Activated B cell treated with CpG ODN at 0.5 μM for 24 hours (primary cell): ENCODE measurements at regions not wholly inside any gene's neighbourhood (a gene's known extent, or its start where the extent isn't known, plus 50 kb on each side); places are given as distances from the start of the nearest gene placed in this dataset.

Source experiments
- ATAC-seq: fragments of 200-7000 bp; cut with Tn5 transposase; one replicate; pipeline ENCODE4 v1.10.0; 2021; ENCODE audit warnings: low read depth, mild to moderate bottlenecking, moderate library complexity
- CTCF ChIA-PET: fragments of 350-600 bp; sonication (Branson Sonifier 250); formaldehyde crosslinking; loops from one replicate; lab custom pipeline; 2021; ENCODE audit warnings: antibody characterized with exemption; lab: Charles Lee
- POLR2A ChIA-PET: fragments of 350-600 bp; sonication (Branson Sonifier 250); formaldehyde crosslinking; loops from one replicate; lab custom pipeline; 2021; ENCODE audit warnings: antibody characterized with exemption; lab: Charles Lee
- DNase-seq: peaks from one replicate; pipeline ENCODE4 v3.0.0; 2022
- H3K27ac Mint-ChIP-seq: one replicate; pipeline ENCODE4 v1.8.0; 2020; ENCODE audit warnings: mixed read lengths
- H3K27me3 Mint-ChIP-seq: one replicate; pipeline ENCODE4 v1.8.0; 2021; ENCODE audit warnings: mixed read lengths
- H3K36me3 Mint-ChIP-seq: one replicate; pipeline ENCODE4 v1.8.0; 2021; ENCODE audit warnings: low read depth, mixed read lengths
- H3K4me1 Mint-ChIP-seq: one replicate; pipeline ENCODE4 v1.8.0; 2021; ENCODE audit warnings: mixed read lengths
- H3K4me3 Mint-ChIP-seq: one replicate; pipeline ENCODE4 v1.8.0; 2020; ENCODE audit warnings: mild to moderate bottlenecking, mixed read lengths
- H3K9me3 Mint-ChIP-seq: one replicate; pipeline ENCODE4 v1.8.0; 2020; ENCODE audit warnings: mixed read lengths
- intact Hi-C: fragments of 100-400 bp; cut with micrococcal nuclease; formaldehyde crosslinking; loops from one replicate; pipeline ENCODE4 v1.15.1; 2024
- TF ChIP-seq, protein P1 (sequence below): fragments of 200-600 bp; IDR thresholded peaks from one replicate; pipeline ENCODE4 v1.8.0; 2022; ENCODE audit warnings: antibody characterized with exemption, mild to moderate bottlenecking

DNA sequence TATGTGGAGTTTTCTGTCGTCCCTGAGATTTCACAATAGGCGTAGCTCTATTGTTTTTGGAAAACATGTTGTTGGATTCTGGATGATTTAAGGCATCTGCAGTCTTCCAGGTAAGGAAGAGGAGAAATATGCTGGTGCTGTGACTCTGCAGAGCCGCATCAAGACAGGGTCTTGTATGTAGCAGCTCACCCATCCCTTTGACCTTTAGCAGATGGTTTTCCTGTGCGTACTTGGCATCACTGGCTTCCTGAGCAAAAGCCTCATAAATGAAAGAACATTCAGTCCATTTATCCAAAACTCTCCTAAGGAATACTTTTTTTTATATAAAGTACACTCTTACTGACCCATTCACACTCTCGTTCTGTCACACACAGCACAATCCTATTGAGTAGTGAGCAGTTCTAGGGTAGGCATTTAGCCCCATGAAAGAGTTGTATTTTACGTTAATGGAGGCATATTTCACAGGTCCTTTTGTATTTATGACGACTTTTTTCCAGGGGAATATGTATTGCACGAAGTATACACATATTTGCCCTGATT is 443.9 kb downstream of the STK39 start:
- DNase-seq (no peak), ATAC-seq (no peak)
- Mint-ChIP-seq H3K9me3 (no peaks in the 10 kb centered on the region), H3K4me1 (no peaks in the 10 kb centered on the region), H3K27me3 (no peaks in the 10 kb centered on the region), H3K27ac (no peak overlapping the region), H3K4me3 (no peak overlapping the region), H3K36me3 (no peaks in the 10 kb centered on the region)
- ChIA-PET CTCF (interaction anchor here (0.6 kb wide), 1 partner anchor 20 kb away, joined by 3 read pairs; no protein-coding TSS in a partner anchor), POLR2A (no interaction called here)
- TF ChIP-seq, protein P1, sequence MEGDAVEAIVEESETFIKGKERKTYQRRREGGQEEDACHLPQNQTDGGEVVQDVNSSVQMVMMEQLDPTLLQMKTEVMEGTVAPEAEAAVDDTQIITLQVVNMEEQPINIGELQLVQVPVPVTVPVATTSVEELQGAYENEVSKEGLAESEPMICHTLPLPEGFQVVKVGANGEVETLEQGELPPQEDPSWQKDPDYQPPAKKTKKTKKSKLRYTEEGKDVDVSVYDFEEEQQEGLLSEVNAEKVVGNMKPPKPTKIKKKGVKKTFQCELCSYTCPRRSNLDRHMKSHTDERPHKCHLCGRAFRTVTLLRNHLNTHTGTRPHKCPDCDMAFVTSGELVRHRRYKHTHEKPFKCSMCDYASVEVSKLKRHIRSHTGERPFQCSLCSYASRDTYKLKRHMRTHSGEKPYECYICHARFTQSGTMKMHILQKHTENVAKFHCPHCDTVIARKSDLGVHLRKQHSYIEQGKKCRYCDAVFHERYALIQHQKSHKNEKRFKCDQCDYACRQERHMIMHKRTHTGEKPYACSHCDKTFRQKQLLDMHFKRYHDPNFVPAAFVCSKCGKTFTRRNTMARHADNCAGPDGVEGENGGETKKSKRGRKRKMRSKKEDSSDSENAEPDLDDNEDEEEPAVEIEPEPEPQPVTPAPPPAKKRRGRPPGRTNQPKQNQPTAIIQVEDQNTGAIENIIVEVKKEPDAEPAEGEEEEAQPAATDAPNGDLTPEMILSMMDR: no peak
- intact Hi-C loops: no loop called here

DNA sequence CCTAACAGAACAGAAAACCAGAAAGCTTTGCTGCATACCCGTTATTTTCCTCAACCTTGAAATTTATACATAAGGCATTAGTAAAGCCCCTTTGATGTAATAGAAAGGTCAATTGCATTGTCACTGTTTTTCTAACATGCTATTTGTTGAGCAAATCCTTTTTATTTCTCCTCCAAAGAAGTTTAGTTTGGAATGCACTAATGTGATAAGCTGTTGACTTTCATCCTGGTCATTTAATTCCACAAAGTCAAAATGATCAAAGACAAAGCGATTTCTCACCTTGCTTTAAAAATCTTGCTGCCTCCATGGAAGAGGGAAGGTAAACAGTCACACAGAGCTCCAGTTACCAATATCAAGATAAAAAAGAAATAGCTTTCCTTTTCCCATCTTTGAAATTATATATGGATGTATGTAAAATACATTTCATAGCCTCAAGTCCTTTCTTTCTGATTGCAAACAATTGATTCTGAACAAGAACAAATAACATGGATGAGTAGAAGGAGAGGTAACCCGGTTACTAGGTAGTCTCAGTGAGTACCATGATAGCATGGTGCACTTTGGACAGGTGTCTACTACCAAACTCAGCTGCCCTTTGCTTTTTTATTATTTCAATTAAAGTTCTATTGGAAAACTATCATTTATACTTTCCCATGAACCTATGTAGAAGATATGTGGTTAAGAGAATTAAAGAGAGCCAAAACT is 452.7 kb downstream of the STK39 start:
- Mint-ChIP-seq H3K4me1 (no peaks in the 10 kb centered on the region), H3K36me3 (no peaks in the 10 kb centered on the region), H3K9me3 (no peaks in the 10 kb centered on the region), H3K4me3 (no peak overlapping the region), H3K27ac (no peak overlapping the region), H3K27me3 (no peaks in the 10 kb centered on the region)
- TF ChIP-seq, protein P1: no peak
- no peak for ATAC-seq
- intact Hi-C loops: no loop called here
- ChIA-PET CTCF (no interaction called here), POLR2A (no interaction called here)
- DNase-seq: no peak

DNA sequence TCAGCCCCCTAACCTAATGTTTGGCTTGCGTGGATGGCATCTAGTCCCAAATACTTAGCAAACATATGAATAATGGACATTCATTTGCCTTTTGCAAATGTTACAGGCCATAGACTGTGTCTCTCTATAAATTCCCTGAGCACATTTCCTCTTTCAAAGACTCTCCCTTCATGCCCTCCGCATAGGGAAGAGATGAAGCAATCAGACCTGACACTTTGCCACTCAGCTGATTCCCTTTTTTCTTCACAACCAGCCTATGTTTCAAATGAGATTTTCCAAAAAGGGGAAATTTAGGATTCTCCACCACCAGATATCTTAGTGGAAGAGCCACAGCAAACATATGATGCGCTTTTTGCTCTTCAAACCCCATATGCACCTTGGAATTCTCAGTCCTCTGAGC is 453.7 kb downstream of the STK39 start:
- Mint-ChIP-seq H3K4me1 (no peaks in the 10 kb centered on the region), H3K9me3 (no peaks in the 10 kb centered on the region), H3K4me3 (no peak overlapping the region), H3K36me3 (no peaks in the 10 kb centered on the region), H3K27me3 (no peaks in the 10 kb centered on the region), H3K27ac (no peak overlapping the region)
- ATAC-seq (no peak), DNase-seq (no peak)
- ChIA-PET POLR2A (no interaction called here), CTCF (no interaction called here)
- intact Hi-C loops: no loop called here
- TF ChIP-seq, protein P1: no peak

DNA sequence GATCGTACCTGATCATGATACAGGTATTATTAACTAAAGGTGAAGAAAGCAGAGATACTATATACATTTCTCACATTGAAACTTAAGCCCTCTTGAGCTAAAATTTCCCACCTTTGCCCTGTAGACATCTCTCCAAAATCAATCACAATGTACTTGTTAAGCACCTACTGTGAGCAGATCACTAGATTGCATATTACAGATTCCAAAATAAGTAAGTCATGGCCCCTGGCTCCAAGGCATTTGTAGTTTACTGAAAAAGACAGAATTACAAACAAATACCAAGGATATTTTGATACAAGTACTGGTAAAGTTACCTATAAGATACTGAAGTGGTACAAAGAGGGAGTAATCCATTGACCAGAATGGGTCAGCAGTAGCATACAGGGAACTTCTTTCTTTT is 455.3 kb downstream of the STK39 start:
- no peak overlapping the region for H3K4me3 Mint-ChIP-seq
- no peaks in the 10 kb centered on the region for H3K27me3 Mint-ChIP-seq
- no peaks in the 10 kb centered on the region for H3K4me1 Mint-ChIP-seq
- CTCF ChIA-PET: no interaction called here
- ATAC-seq (no peak), DNase-seq (no peak)
- no peaks in the 10 kb centered on the region for H3K9me3 Mint-ChIP-seq
- no peaks in the 10 kb centered on the region for H3K36me3 Mint-ChIP-seq
- TF ChIP-seq, protein P1: no peak
- POLR2A ChIA-PET: no interaction called here
- H3K27ac Mint-ChIP-seq: no peak overlapping the region
- intact Hi-C loops: no loop called here

DNA sequence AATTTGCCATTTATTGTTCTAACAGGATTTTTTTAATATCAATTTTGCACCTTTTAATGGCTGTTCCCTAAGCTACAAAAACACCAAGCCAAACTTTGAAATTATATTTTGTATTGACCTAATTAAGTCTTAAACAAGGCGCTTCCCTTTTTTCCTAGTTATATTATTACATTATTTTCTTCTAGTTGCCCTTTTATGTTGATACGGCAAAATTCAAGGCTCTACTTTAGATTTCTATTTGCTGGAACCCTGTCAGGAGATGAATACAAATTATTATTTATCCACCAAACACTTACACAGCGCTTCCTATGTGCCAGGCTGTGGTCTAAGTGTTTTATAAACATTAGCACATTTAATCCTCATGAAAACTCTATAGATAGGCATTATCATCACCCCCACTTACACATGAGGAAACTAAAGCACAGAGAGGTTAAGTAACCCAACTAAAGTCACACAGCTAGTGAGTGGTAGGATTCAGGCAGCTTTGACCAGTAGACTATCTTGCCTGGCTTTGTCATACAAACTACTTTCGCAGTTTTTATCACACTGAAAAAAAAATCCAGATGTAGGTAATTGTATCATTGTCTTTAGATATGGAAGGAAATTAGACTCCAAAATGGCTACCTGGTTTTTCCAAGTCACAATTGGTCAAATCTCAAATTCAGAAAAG is 456.5 kb downstream of the STK39 start:
- DNase-seq (no peak), ATAC-seq (no peak)
- POLR2A ChIA-PET: no interaction called here
- Mint-ChIP-seq H3K27ac (no peak overlapping the region), H3K36me3 (no peaks in the 10 kb centered on the region), H3K27me3 (no peaks in the 10 kb centered on the region), H3K4me3 (no peak overlapping the region), H3K9me3 (no peaks in the 10 kb centered on the region), H3K4me1 (no peaks in the 10 kb centered on the region)
- CTCF ChIA-PET: interaction anchor here (1.4 kb wide), 1 partner anchor 328 kb away, joined by 3 read pairs; no protein-coding TSS in a partner anchor
- TF ChIP-seq, protein P1: no peak
- intact Hi-C loops: no loop called here
